GM18520 (cell line): ENCODE measurements at regions not wholly inside any gene's neighbourhood (a gene's known extent, or its start where the extent isn't known, plus 50 kb on each side); places are given as distances from the start of the nearest gene placed in this dataset.
"Not testable (repeated sequence)": the region's sequence is repeated elsewhere in the genome, so short reads cannot be mapped to it uniquely, and the experiment has no call there.

Experiments
- ATAC-seq: cut with Tn5 transposase; IDR thresholded peaks from one replicate; pipeline ENCODE4 v1.9.1; 2021; ENCODE audit not compliant: unreplicated experiment

GRCh38 chr2:66317268-66317890, 117.5 kb upstream of the MEIS1 start:
- no peak for ATAC-seq

- no peak for ATAC-seq
Measured at GRCh38 chr2:66306483-66306882, 128.4 kb upstream of the MEIS1 start.

- no peak for ATAC-seq
Measured at GRCh38 chr2:66305718-66306117, 129.2 kb upstream of the MEIS1 start.

DNA sequence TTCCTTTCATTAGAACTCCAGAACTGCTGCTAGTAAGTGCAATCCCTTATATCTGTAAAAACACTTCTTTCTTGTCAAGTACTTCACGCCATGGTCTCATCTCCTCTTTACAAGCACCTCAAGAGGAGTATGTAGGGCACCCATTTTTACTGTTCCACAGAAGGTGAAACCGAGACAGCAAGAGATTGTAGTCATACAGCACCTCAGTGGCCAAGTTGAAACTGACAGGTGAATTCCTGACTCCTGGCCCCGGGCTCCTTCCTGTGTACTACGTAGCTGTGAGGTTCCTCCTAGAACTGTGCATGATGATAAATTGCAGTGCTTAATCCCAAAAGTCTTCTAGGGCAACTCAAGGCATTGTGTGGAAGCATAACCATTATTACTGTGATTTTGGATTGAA, 131.5 kb upstream of the MEIS1 start:
- no peak for ATAC-seq

DNA sequence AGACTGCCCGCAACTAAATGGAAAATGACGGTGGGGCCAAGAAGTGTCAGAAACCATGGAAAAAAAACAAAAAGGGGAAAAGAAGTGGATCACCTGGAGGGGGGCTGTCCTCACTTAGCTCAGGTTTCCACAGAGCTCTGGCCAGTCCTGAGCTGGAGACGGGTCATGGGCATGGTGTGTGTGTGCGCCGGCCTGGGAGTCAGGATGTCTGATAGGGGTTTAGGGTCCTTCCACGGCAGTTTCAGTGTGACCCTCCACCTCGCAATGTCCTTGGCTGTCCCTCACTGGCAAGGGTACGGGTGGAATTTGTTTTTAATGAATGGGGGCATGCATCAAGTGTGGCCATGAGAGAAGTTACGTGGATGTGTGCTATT, 133.2 kb upstream of the MEIS1 start:
- no peak for ATAC-seq

GRCh38 chr2:66301022-66301766, 133.7 kb upstream of the MEIS1 start:
- no peak for ATAC-seq

- ATAC-seq = no peak
Measured at GRCh38 chr2:66283787-66284186, 151.1 kb upstream of the MEIS1 start.

DNA sequence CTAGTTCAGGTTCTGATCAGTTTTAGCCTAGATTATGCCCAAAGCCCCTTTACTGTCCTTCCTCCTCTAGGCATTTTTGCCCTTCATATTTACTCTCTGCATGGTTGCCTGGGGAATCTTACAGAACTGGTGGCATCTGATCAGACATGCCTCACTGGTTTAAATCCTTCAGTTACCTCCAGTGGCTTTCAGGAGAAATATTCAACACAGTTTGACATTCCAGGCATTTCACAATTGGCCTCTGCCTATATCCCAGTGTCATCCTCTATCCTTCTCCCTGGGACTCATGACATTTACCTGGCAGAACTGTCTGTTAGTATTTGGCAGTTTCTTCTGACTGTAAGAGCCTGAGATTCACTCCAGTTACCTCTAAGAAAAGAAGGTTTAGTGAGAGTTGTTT, 152.9 kb upstream of the MEIS1 start:
- ATAC-seq = no peak

GRCh38 chr2:66279024-66279423, 155.9 kb upstream of the MEIS1 start:
- no peak for ATAC-seq

GRCh38 chr2:66275984-66276383, 158.9 kb upstream of the MEIS1 start:
- ATAC-seq = no peak

DNA sequence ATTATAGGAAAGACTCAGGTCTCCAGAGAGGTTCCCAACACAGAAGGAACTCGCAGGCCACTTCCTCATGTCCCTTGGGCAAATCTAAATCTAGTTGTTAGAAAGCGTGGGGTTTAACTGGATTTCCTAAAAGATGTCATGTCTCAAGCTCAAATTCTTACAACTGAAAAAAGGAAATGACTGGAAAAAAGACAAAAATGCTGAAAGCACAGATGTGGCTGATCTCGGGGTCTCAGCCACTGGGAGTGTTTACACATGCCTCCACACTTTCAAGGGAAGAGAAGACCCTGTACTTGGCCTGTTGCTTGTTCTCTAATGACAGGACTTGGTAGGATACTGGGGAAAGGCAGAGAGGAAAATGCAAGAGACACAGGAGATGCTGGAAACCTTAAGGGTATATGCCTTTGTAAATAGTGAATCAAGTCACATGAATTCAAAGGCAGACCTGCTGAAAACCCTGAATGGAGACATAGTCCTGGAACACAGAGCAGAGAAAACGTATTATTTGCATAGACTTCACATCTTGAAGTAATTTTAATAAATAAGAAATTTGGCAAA, 160.9 kb upstream of the MEIS1 start:
- no peak for ATAC-seq

GRCh38 chr2:66272751-66273150, 162.2 kb upstream of the MEIS1 start:
- no peak for ATAC-seq

GRCh38 chr2:66271777-66272176, 163.1 kb upstream of the MEIS1 start:
- ATAC-seq = no peak

DNA sequence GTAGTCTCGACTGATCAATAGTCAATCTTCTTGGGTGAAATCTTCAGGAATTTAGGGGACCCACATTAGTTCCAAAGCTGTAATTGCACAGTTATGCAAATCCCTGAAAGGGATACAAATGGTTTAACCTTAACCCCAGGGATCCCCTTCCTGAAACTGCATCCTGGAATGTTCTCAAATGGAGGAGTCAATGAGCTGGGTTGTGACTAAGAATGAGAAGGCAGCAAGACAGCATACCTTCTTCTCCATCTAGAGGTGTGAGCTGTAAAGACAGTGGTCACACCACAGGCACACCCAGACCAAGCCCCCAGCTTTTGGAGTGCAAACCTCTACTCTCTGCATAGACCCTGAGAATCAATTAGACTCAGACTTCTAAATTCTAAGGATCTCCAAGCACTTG, 164.7 kb upstream of the MEIS1 start:
- no peak for ATAC-seq

- ATAC-seq = no peak
Measured at GRCh38 chr2:66269166-66269565, 165.8 kb upstream of the MEIS1 start.

DNA sequence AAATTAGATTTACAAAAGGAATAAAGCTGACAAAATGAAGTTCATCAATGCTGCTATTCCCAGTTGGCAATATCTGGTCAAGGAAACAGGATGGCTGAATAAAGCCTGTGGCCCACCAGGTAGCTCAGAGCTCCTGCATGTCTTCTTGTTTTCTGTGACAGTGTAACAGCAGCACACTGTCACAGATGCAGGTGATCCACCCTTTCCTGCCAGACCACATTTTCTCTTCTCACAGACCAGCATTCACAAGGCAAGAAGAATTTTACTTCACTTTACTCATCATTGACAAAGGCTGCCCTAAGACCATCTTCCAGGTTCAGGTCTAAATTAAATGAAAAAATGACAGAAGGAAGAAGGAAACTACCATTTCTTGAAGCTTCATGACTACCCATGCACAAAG, 166.2 kb upstream of the MEIS1 start:
- no peak for ATAC-seq

GRCh38 chr2:66264354-66264753, 170.6 kb upstream of the MEIS1 start:
- ATAC-seq = no peak

DNA sequence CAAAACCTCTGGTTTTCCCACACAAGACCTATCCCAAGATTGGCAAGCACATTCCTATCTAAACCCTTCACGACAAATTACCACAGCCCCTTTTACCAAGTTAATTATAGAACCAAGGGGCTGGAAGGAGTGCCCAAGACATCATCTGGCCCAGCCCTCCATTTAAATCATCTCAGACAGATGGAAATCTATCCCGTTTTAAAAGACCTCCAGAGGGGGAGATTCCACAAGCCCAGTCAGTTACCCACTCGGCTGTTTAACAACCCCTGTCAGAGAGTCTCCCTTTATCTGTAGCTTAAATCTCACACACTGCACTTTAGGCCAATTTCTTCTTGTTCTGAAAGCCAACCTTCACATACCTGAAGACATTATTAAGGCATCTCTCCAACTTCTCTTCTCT, 179.1 kb upstream of the MEIS1 start:
- ATAC-seq = no peak

GRCh38 chr2:66255136-66255535, 179.8 kb upstream of the MEIS1 start:
- ATAC-seq = no peak

GRCh38 chr2:66253066-66253465, 181.9 kb upstream of the MEIS1 start:
- ATAC-seq = no peak

GRCh38 chr2:66252109-66252508, 182.8 kb upstream of the MEIS1 start:
- no peak for ATAC-seq

- ATAC-seq = no peak
Measured at GRCh38 chr2:66251573-66251972, 183.4 kb upstream of the MEIS1 start.

GRCh38 chr2:66249089-66249488, 185.8 kb upstream of the MEIS1 start:
- not testable (repeated sequence) for ATAC-seq
